ENCODE measurements at regions not wholly inside any gene's neighbourhood (a gene's known extent, or its start where the extent isn't known, plus 50 kb on each side); places are given as distances from the start of the nearest gene placed in this dataset.

DNA sequence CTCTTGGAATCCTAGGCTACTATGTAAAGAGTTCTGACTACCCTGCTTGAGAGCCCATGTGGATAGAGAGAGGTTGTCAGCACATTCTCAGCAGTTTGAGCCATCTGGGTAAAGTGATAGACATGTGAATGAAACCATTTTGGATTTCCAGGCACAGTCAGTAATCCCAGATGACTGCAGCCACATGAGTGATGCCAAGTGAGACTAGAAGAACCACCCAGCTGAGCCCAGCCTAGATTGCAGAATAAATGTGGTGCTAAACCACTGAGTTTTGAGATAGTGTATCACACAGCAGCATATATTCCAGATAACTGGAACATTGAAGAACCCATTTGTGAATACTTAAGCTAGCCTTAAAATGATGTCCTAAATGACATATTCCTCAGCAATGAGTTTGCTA, 166.2 kb downstream of the ATP6V1G3 start:
- no peaks in the 10 kb centered on the region for H3K27me3 Mint-ChIP-seq
- no peak overlapping the region for H3K4me3 Mint-ChIP-seq
- H3K9me3 Mint-ChIP-seq, result peaks cover 15% of the 10 kb centered on the region
- peaks cover 8% of the 10 kb centered on the region for H3K36me3 Mint-ChIP-seq
- peaks cover 17% of the 10 kb centered on the region for H3K4me1 Mint-ChIP-seq
- H3K27ac Mint-ChIP-seq, result no peak overlapping the region

DNA sequence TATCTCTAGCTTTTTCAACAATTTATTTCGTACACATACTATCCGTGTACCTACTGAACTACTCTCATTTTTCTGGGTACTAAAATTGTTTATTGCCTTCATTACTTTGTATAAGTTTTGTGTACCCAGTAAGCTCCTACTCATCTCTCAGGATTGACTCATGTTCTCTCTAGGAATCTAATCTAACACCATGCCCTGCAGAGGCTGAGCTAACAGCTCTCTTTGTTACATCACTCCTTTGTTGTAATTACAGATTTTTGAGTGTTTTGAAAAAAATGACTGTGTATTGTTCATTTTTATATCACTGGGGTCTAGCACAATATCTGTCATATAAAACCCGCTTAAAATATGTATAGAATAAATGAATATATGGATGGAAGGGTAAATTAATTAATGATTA, 167.1 kb downstream of the ATP6V1G3 start:
- Mint-ChIP-seq H3K4me1 (peaks cover 8% of the 10 kb centered on the region), H3K27me3 (no peaks in the 10 kb centered on the region), H3K9me3 (peaks cover 15% of the 10 kb centered on the region), H3K4me3 (no peak overlapping the region), H3K36me3 (peaks cover 8% of the 10 kb centered on the region), H3K27ac (no peak overlapping the region)

Measured in activated naive CD4-positive, alpha-beta T cell treated with anti-CD3 and anti-CD28 coated beads, Interleukin-2, amount 50 U/mL, for 24 hours (primary cell).